WTC11 (cell line): ENCODE measurements at regions not wholly inside any gene's neighbourhood (a gene's known extent, or its start where the extent isn't known, plus 50 kb on each side); places are given as distances from the start of the nearest gene placed in this dataset.

Experiments used
- ATAC-seq: fragments of 200-7000 bp; cut with Tn5 transposase; 2 replicates; pipeline ENCODE4 v1.10.0; 2021; ENCODE audit warnings: mild to moderate bottlenecking, moderate library complexity
- CTCF ChIA-PET: fragments of 300-600 bp; sonication (Branson Sonifier 250); formaldehyde crosslinking; loops from one replicate; lab custom pipeline; 2021; ENCODE audit warnings: antibody characterized with exemption; lab: Charles Lee
- POLR2A ChIA-PET: fragments of 350-600 bp; sonication (Branson Sonifier 250); formaldehyde crosslinking; loops from one replicate; lab custom pipeline; 2021; ENCODE audit warnings: antibody characterized with exemption; lab: Charles Lee
- DNase-seq: peaks from one replicate; pipeline ENCODE4 v3.0.0; 2021; ENCODE audit warnings: low spot score
- H3K27ac Mint-ChIP-seq: 2 replicates; pipeline ENCODE4 v1.8.0; 2021; ENCODE audit warnings: mixed read lengths
- H3K27me3 Mint-ChIP-seq: 2 replicates; pipeline ENCODE4 v1.8.0; 2021; ENCODE audit warnings: low read depth, mild to moderate bottlenecking, moderate library complexity, mixed read lengths
- H3K36me3 Mint-ChIP-seq: 2 replicates; pipeline ENCODE4 v1.8.0; 2021; ENCODE audit warnings: mixed read lengths
- H3K4me1 Mint-ChIP-seq: 2 replicates; pipeline ENCODE4 v1.8.0; 2022; ENCODE audit warnings: mixed read lengths
- H3K4me3 Mint-ChIP-seq: 2 replicates; pipeline ENCODE4 v1.8.0; 2021; ENCODE audit warnings: mild to moderate bottlenecking, moderate library complexity, mixed read lengths
- H3K9me3 Mint-ChIP-seq: 2 replicates; pipeline ENCODE4 v1.8.0; 2021; ENCODE audit warnings: mixed read lengths
- ARID4B ChIP-seq: sonication (generic); formaldehyde crosslinking; IDR thresholded peaks from 2 replicates; pipeline ENCODE4 v1.8.0; 2023; ENCODE audit warnings: missing genetic modification reagents, mild to moderate bottlenecking, borderline replicate concordance
- ATF1 ChIP-seq: sonication (generic); formaldehyde crosslinking; IDR thresholded peaks from 2 replicates; pipeline ENCODE4 v1.8.1; 2023; ENCODE audit warnings: mild to moderate bottlenecking, moderate library complexity, missing genetic modification reagents
- CBFB ChIP-seq: sonication (generic); formaldehyde crosslinking; IDR thresholded peaks from 2 replicates; pipeline ENCODE4 v1.8.1; 2022; ENCODE audit warnings: mild to moderate bottlenecking, low read depth, missing genetic modification reagents
- CREM ChIP-seq: sonication (generic); formaldehyde crosslinking; IDR thresholded peaks from 2 replicates; pipeline ENCODE4 v1.8.1; 2022; ENCODE audit warnings: mild to moderate bottlenecking, missing genetic modification reagents, moderate library complexity
- E2F5 ChIP-seq: sonication (generic); formaldehyde crosslinking; IDR thresholded peaks from 2 replicates; pipeline ENCODE4 v1.8.1; 2022; ENCODE audit warnings: mild to moderate bottlenecking, moderate library complexity, missing genetic modification reagents
- IRF2 ChIP-seq: sonication (generic); formaldehyde crosslinking; IDR thresholded peaks from 2 replicates; pipeline ENCODE4 v1.8.0; 2022; ENCODE audit warnings: low read depth, missing genetic modification reagents, borderline replicate concordance
- MLX ChIP-seq: sonication (generic); formaldehyde crosslinking; IDR thresholded peaks from 2 replicates; pipeline ENCODE4 v1.8.1; 2023; ENCODE audit warnings: mild to moderate bottlenecking, missing genetic modification reagents, moderate library complexity
- OVOL2 ChIP-seq: fragments of 250-450 bp; sonication (Bioruptor Pico); IDR thresholded peaks from 2 replicates; pipeline ENCODE4 v1.9.0; 2021; ENCODE audit warnings: mild to moderate bottlenecking, borderline replicate concordance
- STAT6 ChIP-seq: sonication (generic); formaldehyde crosslinking; conservative IDR thresholded peaks from 2 replicates; pipeline ENCODE4 v1.8.1; 2023; ENCODE audit warnings: mild to moderate bottlenecking, low read depth, missing genetic modification reagents, moderate library complexity
- TEAD1 ChIP-seq: sonication (generic); formaldehyde crosslinking; IDR thresholded peaks from 2 replicates; pipeline ENCODE4 v1.8.0; 2022; ENCODE audit warnings: mild to moderate bottlenecking, missing genetic modification reagents
- ZBTB43 ChIP-seq: sonication (generic); formaldehyde crosslinking; IDR thresholded peaks from 2 replicates; pipeline ENCODE4 v1.8.1; 2023; ENCODE audit warnings: mild to moderate bottlenecking, missing genetic modification reagents
- ZNF671 ChIP-seq: fragments of 250-450 bp; sonication (Bioruptor Pico); IDR thresholded peaks from 2 replicates; pipeline ENCODE4 v1.8.0; 2021; ENCODE audit warnings: mild to moderate bottlenecking
- ZSCAN18 ChIP-seq: fragments of 250-450 bp; sonication (Bioruptor Pico); IDR thresholded peaks from 2 replicates; pipeline ENCODE4 v2.1.2; 2022; ENCODE audit warnings: mild to moderate bottlenecking, moderate library complexity
- TF ChIP-seq, protein P1 (sequence below): fragments of 250-450 bp; sonication (Bioruptor Pico); IDR thresholded peaks from 2 replicates; pipeline ENCODE4 v1.9.0; 2021; ENCODE audit warnings: moderate library complexity, mild to moderate bottlenecking, inconsistent platforms, borderline replicate concordance

DNA sequence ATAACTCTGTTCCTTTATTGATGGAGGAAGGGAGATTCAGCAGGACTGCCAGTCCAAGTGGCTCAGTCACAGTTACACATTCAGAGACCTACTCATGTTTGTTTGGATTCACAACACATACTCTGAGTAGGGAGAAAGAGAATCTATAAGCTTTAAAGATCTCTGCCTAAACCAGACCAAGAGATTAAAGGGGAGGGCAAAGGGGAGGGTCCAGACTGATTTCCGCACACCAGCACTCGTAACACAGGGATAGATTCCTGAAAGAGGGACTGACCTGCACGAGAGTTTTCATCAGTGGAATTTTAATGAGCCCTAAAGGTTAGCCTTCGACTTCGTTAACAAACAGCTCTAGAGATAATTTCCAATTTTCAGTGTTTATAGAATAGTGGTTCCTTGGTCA lies 71.7 kb upstream of the PMFBP1 start:
- no peaks in the 10 kb centered on the region; the same call in 1 of the 2 replicates for H3K27me3 Mint-ChIP-seq
- ChIA-PET CTCF (interaction anchor here (1.0 to 1.4 kb wide), 2 partner anchors 119 to 223 kb away, joined by 4 read pairs; no protein-coding TSS in a partner anchor), POLR2A (no interaction called here)
- DNase-seq: no peak
- H3K27ac Mint-ChIP-seq: no peak overlapping the region
- no peaks in the 10 kb centered on the region for H3K9me3 Mint-ChIP-seq
- peaks cover 3% of the 10 kb centered on the region for H3K4me1 Mint-ChIP-seq
- no peak for ATAC-seq
- TF ChIP-seq ATF1 (CRISPR knock-in tag) (no peak), STAT6 (CRISPR knock-in tag) (no peak), ARID4B (CRISPR knock-in tag) (no peak), MLX (no peak), E2F5 (CRISPR knock-in tag) (no peak), OVOL2 (CRISPR knock-in tag) (no peak), ZBTB43 (no peak), TEAD1 (CRISPR knock-in tag) (no peak), CBFB (CRISPR knock-in tag) (no peak), ZNF671 (CRISPR knock-in tag) (no peak), ZSCAN18 (CRISPR knock-in tag) (no peak)
- TF ChIP-seq, protein P1, sequence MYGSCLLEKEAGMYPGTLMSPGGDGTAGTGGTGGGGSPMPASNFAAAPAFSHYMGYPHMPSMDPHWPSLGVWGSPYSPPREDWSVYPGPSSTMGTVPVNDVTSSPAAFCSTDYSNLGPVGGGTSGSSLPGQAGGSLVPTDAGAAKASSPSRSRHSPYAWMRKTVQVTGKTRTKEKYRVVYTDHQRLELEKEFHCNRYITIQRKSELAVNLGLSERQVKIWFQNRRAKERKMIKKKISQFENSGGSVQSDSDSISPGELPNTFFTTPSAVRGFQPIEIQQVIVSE (CRISPR knock-in tag): no peak
- no peak overlapping the region for H3K4me3 Mint-ChIP-seq
- H3K36me3 Mint-ChIP-seq: no peaks in the 10 kb centered on the region

GRCh38 chr16:72242757-72243156 lies 70.8 kb upstream of the PMFBP1 start:
- no peak for ATAC-seq
- ChIA-PET POLR2A (no interaction called here), CTCF (interaction anchor here (1.4 to 1.7 kb wide), 3 partner anchors 47 to 224 kb away, joined by 5 to 12 read pairs (median 5); no protein-coding TSS in a partner anchor)
- H3K27ac Mint-ChIP-seq: no peak overlapping the region
- H3K4me3 Mint-ChIP-seq: no peak overlapping the region
- no peaks in the 10 kb centered on the region for H3K4me1 Mint-ChIP-seq
- no peaks in the 10 kb centered on the region; the same call in 1 of the 2 replicates for H3K27me3 Mint-ChIP-seq
- DNase-seq: no peak
- H3K9me3 Mint-ChIP-seq: no peaks in the 10 kb centered on the region
- TF ChIP-seq IRF2 (CRISPR knock-in tag): no peak
- no peak for TF ChIP-seq CBFB (CRISPR knock-in tag)
- no peak for TF ChIP-seq CREM (CRISPR knock-in tag)
- H3K36me3 Mint-ChIP-seq: no peaks in the 10 kb centered on the region
